ENCODE measurements at regions not wholly inside any gene's neighbourhood (a gene's known extent, or its start where the extent isn't known, plus 50 kb on each side); places are given as distances from the start of the nearest gene placed in this dataset.
"Not testable (repeated sequence)": the region's sequence is repeated elsewhere in the genome, so short reads cannot be mapped to it uniquely, and the experiment has no call there.

- peak; percentile 77 for DNase-seq (ENCODE audit: low read depth)
These were observed 119.0 kb upstream of the ZNF184 start for GRCh38 chr6:27591699-27592480.

DNA sequence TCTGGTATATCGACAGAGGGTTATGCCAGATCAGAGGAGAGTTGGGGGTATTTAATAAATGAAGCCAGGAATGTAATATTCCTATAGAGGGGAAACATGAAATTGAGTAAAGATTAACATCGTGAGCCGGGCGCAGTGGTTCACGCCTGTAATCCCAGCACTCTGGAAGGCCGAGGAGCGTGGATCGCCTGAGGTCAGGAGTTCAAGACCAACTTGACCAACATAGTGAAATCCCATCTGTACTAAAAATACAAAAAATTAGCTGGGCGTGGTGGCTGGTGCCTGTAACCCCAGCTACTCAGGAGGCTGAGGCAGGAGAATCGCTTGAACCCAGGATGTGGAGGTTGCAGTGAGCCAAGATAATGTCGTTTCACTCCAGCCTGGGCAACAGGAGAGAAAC lies 112.4 kb upstream of the ZNF184 start:
- not testable (repeated sequence) for DNase-seq (ENCODE audit: low read depth)

DNA sequence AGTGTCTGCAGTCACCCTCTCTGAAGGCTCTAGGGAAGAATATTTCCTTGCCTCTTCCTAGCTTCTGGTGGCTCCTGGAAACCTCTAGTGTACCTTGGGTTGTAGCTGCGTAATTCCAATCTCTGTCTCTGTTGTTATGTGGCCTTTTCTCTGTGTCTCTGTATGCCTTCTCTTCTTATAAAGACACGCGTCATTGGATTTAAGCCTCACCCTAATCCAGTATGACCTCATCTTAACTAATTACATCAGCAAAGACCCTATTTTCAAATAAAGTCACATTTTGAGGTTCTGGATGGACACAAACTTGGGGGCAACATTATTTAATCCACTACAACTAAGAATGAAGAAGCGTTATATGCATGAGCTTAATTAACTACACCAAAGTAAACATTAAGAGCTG lies 111.4 kb upstream of the ZNF184 start:
- no peak for DNase-seq (ENCODE audit: low read depth)

DNA sequence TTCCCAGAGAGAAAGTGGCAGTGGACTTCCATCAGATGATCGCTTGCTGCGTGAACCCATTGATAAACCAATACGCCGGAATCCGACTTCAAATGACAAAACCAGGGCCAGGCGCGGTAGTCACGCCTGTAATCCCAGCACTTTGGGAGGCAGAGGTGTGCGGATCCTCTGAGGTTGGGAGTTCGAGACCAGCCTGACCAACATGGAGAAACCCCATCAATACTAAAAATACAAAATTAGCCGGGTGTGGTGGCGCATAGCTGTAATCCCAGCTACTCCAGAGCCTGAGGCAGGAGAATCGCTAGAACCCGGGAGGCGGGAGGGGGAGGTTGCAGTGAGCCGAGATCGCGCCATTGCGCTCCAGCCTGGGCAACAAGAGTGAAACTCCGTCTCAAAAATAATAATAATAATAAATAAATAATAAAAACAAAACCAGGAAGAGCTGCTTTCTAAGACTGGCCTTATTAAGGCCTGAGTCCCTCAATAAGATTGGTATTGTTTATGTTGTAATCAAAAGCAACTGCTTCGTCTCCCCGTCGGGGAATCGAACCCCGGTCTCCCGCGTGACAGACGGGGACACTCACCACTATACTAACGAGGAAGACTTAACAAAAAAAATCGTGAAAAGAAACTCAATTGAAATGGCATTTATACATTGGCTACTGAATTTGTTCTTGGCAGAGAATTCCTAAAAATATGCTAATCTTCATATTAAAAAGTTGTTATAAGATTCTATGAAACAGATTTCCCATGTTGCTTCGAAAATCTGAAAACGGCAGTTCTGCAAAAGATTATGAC lies 110.2 kb upstream of the ZNF184 start:
- peak; percentile 85 for DNase-seq (ENCODE audit: low read depth)

DNA sequence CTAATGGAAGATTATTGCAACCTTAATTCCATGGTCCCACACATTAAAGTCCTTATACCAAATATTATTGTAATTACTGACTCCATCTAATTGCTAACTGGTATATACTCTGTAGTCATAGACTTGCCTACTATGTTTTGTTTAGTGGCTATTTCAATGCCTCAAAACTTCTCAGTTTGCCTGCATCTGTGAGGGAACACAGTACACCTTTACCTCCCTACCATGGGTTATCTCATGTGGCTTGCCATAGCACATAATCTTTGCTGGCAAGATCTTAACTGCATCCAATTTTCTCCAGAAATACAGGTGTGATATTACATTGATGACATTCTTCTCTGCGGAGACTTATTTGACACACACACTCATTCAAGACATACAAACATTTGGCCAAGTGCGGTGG lies 107.1 kb upstream of the ZNF184 start:
- DNase-seq (ENCODE audit: low read depth) = no peak

- DNase-seq (ENCODE audit: low read depth) = no peak
These were observed 105.0 kb upstream of the ZNF184 start for GRCh38 chr6:27577922-27578321.

DNA sequence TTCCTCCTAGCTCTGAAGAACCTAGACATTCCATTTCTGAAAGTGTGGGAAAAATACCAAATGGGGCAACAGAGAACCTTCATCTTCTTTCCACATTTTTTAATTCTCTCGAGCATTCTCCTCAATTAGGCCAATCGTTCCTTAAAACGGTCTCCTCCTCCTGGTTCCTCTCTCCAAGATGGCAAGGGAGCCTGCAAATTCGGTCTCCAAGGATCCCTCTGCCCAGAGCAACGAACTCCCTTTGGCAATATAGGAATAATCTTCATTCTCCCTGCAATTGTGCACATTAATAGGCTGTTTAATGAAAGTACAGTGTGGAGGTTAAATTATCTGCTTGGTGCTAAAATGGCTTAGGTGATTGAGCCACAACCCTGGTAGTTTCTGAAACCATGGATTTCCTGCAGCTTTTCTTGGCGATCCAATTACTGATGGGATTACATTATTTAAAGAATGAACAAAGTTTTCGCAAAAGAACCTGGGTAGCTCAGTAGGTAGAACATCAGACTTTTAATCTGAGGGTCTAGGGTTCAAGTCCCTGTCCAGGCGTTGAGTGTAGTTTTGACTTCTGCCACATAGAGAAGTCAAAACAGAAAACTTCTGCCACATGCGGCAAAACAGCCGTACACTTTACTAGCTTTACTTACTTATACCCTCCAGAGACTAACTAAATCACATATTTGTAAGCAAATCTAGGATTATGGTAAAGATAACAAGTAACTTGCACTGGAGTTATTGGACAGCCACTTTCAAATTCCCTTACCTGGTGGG lies 102.9 kb upstream of the ZNF184 start:
- peak; percentile 83 for DNase-seq (ENCODE audit: low read depth)

- DNase-seq (ENCODE audit: low read depth) = no peak
These were observed 95.5 kb upstream of the ZNF184 start for GRCh38 chr6:27568226-27568897.

GRCh38 chr6:27565839-27566779 lies 93.2 kb upstream of the ZNF184 start:
- DNase-seq (ENCODE audit: low read depth) = peak; percentile 32

GRCh38 chr6:27562027-27562410 lies 89.1 kb upstream of the ZNF184 start:
- peak; percentile 77 for DNase-seq (ENCODE audit: low read depth)

DNA sequence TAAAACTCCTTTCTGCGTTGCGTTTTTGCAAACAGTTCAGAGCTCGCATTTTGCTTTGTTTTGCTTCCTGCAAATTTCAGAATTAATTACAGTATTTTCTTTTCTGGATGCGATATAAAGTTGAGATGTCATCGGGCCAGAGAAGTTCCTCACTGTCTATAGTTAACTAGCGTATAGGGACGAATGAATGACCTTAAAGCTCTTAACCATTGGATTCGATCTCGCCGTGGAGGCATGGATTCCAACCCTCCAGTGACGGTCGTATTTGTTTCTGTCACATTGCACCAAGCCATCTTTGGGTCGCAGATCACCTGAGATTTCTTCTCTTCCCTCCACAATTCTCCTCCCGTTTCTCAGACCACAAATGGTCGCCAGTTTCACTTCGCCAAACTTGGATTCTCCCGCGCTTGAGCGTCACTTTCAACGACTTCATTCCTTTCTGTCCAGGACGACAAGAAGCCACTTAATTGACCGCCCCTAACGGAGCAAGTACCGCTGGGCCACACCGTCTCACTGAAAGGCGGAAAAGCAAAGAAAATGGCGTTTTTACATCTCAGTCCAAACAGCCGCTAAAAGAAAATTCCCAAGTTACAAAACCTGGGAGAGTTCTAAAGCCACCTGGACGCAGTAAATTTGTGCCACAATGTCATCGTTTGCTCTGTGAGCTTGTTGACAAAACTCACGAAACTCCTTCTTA lies 85.3 kb upstream of the ZNF184 start:
- no peak for DNase-seq (ENCODE audit: low read depth)

DNA sequence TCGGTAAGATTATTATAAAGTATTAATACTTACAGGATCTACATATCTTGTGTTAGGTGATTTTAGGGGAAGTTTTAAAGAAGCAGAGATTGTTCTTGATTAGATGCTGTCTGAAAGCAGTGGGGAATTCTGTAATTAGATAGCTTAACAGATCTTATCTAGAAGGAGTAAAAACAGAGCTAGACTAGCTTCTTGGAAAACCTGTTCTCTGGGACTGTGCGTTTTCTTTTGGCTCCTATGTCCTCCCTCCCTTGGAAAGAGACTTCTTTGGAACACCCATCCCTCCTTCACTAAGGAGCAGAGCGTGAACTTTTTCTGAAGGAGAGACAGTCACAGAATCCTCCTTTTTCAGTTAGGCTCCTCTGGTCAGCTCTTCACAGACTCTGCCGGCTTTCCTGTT lies 83.5 kb upstream of the ZNF184 start:
- no peak for DNase-seq (ENCODE audit: low read depth)

DNA sequence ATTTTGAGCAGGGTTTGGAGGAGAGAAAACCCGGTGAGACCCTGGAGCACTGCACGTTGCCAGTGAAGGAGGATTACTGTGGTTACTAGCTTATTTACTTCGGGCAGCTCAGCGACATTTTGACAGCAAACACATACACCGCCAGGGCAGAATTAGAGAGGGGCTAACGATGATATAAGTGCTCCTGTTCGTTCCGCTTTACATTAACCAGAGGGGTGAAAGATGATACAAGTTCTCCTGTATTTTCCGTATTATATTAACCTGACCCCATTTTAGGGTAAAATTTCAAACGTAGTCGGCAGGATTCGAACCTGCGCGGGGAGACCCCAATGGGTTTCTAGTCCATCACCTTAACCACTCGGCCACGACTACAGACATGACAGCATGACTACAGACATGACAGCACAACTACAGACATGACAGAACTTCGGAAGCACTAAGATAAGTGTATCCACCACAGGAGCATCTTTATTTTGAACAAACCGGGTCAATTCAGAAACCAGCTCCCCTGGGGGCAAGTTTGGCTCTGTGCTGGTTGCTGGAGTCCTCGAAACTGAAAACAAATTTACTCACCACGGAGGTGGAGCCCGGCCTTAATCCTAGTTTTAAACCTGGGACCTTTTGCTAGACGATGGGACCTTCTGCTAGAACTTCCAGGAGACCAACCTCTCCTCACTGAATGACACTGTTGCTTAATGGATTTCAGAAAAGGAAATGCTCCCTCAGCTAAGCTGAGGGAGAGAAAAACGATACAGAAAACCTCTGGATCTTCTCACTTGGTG lies 80.4 kb upstream of the ZNF184 start:
- peak; percentile 90 for DNase-seq (ENCODE audit: low read depth)

DNA sequence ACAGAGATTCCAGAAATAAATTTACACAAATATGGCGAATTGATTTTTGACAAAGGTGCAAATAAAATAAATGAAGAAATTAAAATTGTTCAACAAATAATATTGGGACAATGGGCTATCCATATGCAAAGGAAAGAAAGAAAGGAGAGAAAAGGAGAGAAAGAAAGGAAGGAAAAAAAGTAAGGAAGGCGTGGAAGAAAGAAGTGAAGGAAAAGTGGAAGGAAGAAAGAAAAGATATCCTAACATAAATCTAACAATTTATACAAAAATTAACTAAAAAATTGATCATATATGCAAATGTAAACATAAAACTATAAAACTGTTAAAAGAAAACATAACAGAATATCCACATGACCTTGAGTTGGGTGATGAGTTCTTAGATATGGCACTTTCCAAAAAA lies 78.7 kb upstream of the ZNF184 start:
- DNase-seq (ENCODE audit: low read depth) = no peak

- DNase-seq (ENCODE audit: low read depth) = no peak
These were observed 77.8 kb upstream of the ZNF184 start for GRCh38 chr6:27550692-27551091.

- DNase-seq (ENCODE audit: low read depth) = not testable (repeated sequence)
These were observed 76.3 kb upstream of the ZNF184 start for GRCh38 chr6:27549241-27549598.

DNA sequence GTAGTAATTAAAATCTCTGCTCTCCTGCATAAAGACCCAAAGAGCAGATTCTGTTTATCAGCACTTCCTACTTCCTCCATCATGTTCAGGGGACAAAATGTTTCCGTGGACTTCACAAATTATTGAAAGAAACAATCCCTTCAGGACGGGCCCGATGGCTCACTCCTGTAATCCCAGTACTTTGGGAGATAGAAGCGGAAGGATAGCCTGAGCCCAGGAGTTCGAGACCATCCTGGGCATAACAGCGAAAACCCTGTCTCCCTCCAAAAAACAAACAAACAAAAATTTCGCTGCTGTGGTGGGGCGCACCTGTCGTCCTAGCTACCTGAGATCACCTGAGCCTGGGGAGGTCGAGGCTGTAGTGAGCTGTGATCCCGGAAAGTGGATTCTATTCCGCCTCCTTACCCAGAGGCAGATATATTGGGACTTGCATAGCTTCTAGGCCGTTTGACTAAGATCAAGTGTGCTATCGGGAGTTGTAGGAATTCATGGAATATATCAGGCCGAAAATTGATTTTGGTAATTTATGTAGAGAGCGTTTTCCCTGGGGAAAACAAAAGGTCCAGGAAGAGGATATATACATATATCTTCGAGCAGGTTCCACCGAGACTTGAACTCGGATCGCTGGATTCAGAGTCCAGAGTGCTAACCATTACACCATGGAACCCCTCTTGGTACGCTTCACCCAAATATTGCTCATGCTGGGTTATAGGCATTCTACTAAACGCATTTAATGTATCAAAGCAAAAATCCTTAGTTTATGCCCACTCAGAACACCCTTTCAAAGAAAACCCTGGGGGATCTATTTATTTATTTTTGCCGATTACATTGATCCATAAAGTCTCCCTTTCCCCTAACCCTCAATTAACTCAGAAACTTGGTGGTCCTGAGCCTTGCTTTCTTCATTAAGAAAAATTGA lies 74.5 kb upstream of the ZNF184 start:
- DNase-seq (ENCODE audit: low read depth) = peak; percentile 83

- DNase-seq (ENCODE audit: low read depth) = no peak
These were observed 73.6 kb upstream of the ZNF184 start for GRCh38 chr6:27546522-27546921.

All from Daoy (cell line).